NCI-H345 (cell line): ENCODE measurements at regions not wholly inside any gene's neighbourhood (a gene's known extent, or its start where the extent isn't known, plus 50 kb on each side); places are given as distances from the start of the nearest gene placed in this dataset.
A peak's percentile ranks its signal among the peaks of the same experiment; 100 is the strongest.

Experiments
- DNase-seq: peaks from one replicate; lab custom pipeline; 2025; lab: John Stamatoyannopoulos, UW

DNA sequence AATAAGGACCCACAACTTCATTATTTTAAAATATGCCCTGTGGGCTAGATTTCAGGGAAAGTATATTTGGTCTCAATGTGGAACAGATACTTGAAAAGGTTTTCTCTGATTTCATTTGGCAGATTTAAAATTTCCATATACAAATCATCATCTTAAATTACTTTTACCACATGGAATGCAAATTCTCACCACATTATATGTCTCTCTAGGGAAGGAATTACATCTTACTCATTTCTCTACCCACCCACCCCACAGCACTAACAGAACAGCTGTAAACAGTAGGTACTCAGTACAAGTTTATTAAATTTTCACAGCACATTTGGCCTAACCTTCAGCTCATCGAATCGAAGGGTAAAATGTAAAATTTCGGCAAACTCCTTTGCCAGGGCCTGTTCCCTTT is 104.0 kb downstream of the CYRIA start:
- DNase-seq = no peak

DNA sequence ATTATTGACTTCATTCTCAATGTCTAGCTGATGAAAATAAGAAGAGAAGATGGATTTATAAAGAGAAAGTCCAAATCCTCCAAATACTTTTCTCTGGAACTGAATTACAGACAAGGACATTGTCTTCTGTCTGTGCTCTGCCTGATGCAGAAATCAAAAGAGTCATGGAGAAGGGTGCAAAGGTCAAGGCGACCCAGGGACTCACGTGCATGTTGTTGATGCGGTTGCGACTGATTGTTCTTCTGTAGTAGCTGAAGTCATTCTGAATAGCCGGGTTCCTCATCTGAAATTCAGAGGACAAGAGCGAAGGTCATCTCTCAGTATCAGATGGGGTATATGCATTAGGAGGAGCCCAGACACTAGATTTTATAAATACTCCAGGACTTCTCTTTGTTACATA is 104.4 kb downstream of the CYRIA start:
- no peak for DNase-seq

DNA sequence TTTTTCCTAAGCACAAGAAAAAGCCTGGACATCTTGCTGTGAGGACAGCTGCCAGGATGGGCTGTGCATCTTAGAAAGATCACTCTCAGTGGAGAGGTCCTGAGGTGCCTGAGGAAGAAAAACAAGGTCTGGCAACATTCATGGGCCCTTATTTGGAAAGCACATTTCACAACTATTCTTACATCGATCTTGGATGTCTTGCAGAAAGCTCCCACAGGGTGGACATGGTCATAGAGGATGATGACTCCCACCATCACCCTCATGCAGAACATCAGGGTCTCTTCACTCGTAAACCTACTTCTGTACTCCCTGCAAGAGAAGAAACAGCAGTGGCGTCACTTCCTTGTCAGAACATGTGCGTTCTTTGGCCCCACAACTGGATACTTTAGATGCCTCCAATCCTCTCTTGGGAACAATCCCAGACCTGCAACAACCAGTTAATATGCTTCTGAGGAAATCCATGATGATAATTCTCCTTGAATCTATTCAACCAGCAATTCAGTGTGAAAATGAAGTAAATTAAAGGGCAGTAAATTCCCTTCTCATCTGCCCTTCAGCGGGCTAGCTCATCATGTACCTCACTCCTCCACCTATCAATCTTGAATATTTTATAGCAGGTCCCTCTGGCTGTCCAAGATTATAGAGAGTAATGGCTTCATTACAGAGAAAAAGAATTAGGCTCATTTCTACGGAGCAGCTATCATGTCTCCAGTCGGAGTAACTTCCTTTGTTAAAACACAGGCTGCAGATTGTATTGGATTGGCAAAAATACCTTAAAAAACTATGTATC is 106.2 kb downstream of the CYRIA start:
- DNase-seq = no peak

DNA sequence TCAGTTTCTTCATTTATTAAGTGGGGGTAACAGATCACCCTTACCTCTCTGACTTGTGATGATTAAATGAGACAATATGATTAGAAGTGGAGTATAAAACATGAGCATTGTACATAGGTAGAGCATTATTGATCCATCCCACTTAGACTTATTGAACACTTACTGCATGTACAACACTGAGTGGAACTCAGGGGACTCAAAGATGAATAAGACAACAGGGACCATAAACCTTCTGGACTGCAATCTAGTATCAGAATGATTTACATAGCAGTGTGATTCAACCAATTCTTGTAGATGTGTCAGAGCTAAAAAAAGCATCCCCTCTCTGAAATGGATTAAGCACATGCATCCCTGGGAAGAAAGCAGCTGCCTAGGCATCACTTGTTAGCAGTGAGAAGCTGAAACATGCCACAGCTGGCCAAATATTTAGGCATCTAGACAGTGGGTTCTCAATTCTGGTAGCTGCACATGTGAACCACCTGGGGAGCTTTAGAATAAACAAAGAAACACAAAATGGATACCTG is 111.5 kb downstream of the CYRIA start:
- no peak for DNase-seq

DNA sequence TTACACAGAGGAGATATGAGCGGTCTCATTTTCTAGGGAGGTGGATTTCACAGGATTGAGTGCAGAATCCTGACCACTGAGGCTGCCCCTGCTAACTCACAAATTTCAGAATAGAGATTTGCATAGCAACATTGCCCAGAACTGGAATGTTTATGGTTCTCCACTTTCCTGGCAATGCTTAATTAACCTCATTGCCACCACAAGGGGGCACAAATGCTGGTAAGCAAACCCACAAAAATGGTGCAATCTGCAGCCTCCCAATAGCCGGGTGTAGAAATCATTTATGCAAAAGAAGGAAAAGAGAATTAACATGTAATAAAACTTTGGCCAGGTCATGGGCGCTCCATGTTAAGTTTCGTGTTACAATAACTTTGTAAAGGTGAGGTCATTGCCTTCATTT is 112.4 kb downstream of the CYRIA start:
- DNase-seq = peak; percentile 40

DNA sequence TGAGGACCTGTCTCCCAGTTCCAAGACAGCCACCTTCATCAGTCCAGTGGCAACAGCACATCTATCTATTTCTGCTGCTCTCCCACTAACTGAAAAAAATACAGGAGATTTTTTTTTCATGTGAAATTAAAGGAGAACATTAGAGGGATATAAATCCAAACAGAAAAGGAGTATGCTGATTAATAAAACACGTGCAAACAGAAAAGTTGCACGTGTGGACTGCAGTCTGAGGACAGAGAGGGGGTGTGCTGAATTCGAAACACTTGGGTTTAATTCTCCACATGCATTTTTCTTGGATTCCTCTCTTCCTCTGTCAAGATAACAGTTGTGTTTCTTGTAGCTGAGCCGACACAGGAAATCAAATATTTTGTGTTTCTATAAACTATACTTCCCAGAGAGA is 113.4 kb downstream of the CYRIA start:
- no peak for DNase-seq

DNA sequence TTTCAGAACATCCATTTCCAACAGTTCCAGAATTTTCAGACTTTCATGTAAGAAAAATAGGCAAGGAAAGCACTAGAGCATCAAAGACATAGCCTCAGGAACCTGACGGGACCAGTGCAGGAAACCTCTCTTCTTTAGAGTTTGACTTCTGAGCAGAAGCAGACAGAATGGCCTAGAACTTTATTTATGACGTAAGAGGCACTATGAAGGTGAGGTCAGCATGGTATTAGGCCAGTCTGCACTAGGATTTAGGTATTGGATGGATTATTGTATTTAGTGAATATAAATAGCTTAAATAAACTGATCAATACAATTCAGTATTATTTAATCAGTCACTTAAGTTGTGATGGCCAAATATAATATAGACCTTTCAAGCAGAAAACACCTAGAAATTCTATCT is 117.6 kb downstream of the CYRIA start:
- no peak for DNase-seq

DNA sequence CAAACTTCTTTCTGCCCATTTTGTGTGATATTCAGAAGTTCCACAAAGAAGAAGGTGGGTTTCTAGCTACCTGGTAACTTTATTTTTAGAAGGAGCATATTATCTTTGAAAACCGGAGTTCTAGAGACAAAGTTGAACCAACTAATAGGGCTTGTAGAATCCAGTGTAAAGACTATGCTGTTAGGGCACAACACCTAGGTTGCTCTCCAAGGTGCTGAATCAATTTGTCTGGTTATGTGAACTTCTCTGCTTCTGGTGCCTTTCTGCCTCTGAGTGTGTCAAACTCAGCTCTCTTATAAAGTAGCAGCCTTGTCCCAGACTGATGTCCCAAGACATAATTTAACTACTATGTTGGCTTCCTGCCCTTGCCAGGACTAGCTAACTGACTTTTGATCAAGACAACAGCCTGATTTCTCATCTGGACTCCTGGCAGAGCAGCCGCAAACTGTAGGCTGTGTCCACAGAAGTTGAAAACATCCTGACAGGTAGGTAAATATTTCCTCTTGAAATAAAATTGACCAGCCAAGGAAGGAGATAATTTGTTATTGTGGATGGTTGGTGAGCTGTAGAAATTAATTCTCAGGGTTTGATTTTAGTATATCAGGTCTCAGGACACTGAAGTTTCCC is 119.4 kb downstream of the CYRIA start:
- DNase-seq = no peak

DNA sequence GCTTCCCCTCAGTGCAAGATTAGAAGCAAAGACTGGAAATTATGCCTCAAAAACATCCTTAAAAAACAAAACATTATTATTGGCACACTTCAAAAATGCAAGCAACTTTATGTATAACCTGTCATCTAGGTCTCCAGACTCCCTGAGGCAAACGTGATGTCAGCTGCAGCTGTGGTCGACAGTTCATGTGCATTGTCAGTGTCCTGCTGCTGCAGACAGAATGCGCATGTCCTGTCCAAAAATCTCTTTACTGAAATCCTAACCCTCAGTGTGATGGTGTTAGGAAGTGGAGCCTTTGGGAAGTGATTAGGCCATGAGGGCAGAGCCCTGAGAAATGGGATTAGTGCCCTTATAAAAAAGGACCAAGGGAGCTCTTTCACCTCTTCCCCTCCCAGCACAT is 126.9 kb downstream of the CYRIA start:
- DNase-seq = no peak

DNA sequence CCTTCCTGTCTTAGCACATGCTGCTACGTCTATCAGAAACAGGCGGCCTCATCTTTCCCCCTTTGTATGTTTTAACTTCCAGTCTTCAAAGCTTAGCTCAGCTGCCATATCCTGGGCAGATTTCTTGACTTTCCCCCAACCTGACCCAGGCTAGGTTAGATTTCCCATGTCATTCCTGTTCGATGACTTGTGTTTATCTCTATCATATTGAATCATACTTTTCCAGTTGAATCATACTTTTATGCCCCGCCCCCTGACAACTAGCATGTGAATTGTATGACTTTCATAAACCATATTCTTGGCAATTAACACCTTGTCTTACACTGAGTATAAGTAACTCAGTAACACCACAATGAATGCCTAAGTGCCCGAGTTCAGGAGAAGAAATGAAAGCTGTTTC is 128.3 kb downstream of the CYRIA start:
- DNase-seq = no peak

DNA sequence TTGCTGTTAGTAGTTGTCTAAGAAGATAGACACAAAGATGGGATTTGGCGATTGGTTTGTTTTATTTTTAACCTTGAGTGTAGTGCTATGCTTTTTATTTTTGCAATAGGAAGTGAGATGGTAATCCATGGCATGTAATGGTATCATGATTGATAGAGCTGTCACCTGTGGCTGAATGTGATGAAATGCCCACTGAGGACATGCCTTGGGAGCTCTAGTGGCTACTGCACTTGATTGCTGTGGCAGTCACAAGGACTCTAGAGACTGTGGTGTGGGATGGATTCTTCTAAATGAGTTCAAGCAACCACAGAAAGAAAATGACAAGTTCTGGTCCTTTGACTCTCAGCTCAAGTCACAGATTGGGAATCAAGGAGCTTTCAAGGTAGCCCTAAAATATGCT is 139.4 kb downstream of the CYRIA start:
- no peak for DNase-seq

DNA sequence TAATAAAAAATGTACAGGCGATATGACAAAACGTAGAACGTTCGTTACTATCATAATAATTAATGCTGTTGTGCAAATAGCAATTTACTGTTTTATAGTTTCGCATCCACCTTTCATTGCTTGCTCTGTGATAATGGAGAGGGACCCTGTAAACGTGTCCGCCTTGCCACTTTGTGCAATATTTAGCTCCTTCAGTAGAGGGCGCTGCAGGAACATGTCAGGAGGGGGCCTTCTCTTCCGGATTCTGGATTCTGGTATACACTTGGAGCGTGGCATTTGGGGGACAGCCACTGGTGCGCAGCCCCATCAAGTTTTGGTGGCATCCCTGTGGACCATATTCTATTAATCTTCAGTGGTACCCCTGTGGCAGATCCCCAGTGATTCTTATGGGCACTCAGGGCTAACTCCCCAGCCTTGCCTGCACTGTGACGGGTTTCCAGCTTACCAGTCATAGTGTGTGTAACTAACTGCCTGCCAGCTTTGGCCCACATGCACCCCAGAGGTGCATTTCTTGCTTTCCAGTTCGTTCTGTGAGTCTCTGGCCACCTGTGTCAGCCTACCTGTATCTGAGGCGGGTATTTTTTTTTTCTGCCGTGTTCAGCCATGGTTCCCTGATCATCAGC is 140.3 kb downstream of the CYRIA start:
- DNase-seq = peak; percentile 7

DNA sequence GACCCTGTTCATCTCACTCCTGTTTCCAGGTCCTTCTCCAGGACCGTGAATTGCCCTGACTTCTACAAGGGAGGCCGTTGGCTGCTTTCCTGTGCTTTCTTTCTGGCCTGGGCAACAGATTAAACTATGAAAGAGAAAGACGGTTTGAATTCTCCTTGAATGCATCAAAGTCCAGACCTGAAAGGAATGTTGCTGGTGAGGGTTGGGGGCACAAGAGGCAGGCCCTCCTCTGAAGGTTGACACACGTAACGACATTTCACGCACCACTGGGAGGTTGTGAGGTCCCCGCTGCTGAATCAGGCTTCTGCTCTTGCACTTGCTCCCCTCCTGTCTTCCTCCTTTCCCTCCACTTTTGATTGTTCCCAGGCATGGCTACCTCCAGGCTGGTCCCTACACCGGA is 141.9 kb downstream of the CYRIA start:
- DNase-seq = no peak

DNA sequence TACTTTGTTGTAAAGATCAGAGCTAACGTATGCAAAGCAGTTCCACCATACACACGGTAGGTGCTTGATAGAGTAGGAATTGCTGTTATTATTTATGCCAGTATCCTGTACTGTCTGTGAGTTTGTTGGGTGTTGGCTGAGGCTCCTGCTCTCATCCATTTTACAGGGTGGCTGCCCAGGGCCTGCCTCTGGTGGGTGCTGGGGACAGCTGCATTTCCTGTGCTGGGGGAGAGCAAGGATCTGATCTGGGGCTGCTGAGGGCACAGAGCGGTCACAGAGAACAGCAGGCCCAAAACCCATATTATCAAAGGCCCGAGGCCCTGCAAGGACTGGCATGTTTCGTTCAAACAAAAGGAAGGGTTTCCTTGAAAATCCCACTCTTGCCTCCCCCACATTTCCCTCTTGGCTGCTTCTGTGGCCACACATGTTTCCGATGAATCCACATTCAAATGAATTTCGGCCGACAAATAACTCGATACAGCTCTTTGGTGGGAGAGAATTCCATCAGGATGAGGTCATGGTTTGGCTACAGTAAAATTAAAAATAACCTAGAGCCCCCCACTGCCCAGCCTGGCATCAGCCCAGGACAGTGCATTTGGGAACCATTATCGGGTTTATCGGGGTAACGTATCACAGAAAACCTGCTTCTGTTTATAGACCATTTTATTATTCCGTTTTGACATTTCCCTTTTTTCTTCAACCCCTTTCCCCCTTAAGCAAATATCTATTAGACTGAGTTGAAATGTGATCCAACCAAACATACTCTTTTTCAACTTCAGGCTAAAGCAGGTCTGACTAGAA is 143.4 kb downstream of the CYRIA start:
- DNase-seq = no peak

DNA sequence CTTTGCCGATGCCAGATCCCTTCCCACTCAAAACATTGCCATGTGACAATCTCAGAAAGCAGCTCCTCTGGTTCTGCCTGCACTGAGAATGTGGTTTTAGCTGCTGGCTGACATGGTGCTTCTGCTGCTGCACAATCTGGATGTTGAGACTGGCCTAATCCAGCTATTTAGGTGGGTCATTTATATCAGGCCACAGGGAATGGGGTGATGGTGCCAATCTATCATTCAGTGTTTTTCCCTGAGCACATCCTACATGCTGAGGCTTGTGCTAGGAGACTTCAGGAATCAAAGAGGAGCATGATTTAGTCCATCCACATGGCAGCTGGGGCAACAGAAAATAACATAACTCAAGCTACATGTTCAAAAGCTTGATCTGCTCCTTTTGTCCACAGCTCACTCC is 144.7 kb downstream of the CYRIA start:
- DNase-seq = no peak

DNA sequence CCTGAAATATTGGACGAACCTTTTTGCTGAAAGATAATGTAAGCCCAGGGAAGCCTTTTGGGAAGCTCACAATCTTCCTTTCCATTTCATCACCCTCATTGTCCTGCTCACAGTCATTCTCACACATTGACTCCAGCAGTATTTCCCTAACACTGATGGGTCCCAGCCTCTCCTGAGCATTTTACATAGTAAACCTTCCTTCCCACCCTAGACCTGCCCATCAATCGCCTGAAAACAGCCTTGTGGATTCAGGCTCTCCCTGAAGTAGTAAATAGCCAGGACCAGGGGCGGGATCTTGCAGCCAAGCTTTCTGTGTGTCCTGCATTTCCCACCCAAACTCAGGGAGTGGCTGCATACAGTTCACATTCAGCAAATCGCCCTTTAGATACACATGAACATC is 149.9 kb downstream of the CYRIA start:
- no peak for DNase-seq

DNA sequence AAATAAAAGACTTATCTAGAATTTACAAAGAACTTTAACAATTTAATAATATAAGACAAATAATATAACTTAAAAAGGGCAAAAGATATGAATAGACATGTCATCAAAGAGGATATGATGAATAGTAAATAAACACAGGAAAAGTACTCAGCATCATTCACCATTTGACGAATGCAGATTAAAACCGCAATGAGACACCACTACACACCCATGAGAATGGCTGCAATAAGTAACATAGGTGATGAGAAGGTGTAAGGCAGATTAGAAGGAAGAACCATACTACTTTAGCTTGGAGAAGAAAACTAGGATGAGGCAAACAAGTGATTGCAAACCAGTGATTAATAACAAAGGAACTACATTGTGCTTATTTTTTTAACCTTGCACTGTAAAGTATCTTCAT is 152.0 kb downstream of the CYRIA start:
- DNase-seq = no peak

DNA sequence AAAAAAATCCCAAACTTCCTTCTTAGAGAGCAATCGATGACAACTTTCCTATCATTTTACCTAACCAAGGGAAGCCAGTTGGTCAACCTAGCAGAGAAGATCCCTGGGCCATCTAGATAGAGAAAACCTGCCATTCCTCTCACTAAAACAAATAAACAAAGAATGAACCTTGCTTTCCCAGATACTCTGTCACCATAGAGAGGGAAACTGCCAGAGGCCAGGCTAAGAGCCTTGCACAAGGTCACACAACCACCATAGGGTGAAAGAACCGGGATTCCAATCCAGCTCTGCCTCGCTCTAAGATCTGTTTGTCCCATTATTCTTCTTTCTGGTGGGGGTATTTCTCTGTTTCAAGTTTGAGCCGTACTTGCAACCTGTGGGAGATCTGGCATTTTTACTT is 154.6 kb downstream of the CYRIA start:
- DNase-seq = no peak

DNA sequence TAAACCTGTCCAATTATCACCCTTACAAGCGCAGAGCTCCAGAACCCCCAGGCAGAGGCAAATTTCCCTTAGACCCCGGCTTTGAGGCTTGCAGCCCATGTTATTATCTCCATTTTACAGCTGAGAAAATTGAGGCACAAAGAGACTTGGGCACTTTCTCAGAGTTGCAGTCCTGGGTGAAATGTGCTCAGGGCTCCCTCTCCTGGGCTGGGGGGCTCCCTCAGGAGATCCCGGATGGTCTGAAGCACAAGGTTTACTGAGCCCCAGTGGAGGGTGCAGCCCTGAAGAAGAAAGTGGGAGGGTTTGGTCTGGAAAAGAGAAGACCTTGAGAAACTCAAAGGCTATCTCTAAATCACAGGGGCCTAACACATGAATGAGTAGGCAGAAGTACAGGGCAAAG is 156.6 kb downstream of the CYRIA start:
- DNase-seq = no peak

DNA sequence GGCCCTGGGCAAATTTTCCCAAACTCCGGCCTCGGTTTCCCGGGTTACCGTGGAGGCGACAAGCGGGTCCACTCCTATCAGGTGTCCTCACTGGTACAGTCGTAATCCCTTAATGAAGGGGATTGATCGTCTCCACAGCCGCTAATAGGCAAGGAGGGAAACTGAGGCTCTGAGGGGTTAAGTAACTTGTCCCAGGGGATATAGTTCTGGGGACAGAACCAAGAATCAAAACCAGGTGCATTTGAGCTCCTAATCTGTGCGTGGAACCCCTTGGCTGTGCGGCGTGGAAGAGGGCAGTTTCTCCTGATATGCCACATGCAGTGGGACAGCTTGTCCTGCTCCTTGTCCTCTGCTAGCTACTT is 157.2 kb downstream of the CYRIA start:
- DNase-seq = no peak

DNA sequence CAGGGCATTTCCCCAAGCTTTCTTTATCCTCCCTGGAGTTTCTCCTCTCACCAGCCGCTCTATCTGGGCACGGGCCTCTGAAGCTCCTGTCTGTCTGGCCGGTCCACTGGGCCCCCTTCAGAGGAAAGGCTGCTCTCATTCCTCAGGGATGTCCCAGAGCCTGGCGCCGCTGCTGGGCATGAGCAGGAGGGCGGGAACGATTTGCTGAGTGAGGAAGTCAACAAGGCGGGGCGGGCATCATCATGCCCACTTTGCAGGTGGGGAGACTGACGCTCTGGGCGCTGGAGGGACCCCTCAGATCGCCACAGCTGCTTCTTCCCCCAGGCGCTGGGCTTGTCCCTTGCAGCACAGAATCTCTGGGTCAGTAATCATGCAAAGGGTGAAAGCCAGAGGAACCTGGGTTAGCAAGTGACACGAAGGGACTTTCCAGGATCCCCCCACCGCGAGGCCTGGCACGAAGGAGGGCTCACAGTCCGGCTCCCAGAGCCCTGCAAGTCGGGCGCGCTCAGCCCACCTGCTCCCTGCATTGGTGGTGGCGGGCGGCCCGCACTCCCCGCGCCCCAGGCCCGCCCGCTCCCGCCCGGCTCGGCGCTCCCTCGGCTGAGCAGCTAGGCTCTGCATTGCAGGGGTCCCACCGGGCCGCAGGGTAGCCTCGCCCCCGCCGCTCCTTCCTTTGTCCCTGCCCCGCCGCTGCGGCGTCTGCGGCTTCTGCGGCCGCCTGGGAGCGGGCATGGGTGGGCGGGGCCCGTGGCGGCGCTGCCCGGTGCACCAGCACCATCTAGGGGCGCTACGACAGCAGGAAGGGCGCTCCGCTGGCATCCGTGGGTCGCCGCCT is 157.8 kb downstream of the CYRIA start:
- DNase-seq = peak; percentile 79

DNA sequence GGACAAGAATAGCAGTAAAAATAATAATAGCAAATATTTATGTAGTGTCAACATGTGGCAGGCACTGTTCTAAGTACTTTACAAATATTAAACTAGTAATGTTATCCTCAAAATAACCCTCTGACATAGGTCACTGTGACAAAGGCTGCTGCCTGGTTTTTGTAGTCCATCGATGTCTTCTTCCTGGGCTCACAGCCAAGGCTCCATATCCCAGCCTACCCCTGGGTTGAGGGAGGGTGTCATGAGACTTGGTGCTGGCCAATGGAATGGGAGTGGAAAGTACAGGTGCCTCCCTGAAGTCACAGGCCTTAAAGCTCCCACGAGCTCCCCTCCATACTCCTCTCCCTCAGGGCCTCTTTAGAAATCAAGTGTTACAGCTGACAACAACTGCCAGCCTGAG is 159.3 kb downstream of the CYRIA start:
- peak; percentile 81 for DNase-seq
